ENCODE measurements at regions not wholly inside any gene's neighbourhood (a gene's known extent, or its start where the extent isn't known, plus 50 kb on each side); places are given as distances from the start of the nearest gene placed in this dataset.

DNA sequence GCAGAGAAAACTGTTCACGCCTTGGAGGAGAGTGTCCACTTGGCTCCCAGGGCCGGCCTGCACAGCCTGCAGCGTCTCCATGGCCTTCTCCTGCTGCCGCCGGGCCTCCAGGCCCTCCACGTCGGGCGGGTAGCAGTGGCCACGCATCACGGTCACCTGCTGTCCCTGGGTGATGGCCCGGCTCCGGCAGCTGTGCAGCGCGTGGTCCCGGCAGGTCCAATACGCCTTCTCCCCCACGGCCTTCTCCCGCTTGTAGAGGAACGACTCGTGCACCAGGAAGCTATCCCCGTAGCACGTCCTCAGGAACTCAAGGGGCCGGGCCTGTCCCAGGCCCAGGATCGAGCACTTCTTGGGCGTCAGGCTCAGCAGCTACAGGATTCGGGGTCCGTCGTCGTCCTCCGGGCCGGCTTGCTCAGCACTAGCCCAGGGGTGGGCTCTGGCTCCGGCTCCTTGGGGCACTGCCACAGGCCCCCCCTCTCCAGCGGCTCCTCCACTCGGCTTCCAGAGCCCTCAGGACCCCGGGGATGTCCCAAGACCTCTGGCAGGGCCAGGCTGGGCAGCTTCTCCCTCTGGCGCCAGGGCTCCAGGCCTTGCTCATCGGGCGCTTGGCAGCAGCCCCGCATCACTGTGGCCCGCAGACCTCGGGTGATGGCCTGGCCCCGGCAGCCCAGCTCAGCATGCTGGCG is 83.6 kb upstream of the FXR1 start:
- no peaks in the 10 kb centered on the region for H4K20me1 ChIP-seq (ENCODE audit: insufficient read depth, low read length)
- H3K36me3 ChIP-seq (replicated peaks; ENCODE audit: low read depth, low read length) = no peaks in the 10 kb centered on the region
- no peak for TF ChIP-seq EZH2phosphoT487 (IDR thresholded peaks at IDR 0.05; ENCODE audit: low read depth)
- TF ChIP-seq, protein P1, sequence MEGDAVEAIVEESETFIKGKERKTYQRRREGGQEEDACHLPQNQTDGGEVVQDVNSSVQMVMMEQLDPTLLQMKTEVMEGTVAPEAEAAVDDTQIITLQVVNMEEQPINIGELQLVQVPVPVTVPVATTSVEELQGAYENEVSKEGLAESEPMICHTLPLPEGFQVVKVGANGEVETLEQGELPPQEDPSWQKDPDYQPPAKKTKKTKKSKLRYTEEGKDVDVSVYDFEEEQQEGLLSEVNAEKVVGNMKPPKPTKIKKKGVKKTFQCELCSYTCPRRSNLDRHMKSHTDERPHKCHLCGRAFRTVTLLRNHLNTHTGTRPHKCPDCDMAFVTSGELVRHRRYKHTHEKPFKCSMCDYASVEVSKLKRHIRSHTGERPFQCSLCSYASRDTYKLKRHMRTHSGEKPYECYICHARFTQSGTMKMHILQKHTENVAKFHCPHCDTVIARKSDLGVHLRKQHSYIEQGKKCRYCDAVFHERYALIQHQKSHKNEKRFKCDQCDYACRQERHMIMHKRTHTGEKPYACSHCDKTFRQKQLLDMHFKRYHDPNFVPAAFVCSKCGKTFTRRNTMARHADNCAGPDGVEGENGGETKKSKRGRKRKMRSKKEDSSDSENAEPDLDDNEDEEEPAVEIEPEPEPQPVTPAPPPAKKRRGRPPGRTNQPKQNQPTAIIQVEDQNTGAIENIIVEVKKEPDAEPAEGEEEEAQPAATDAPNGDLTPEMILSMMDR (IDR thresholded peaks at IDR 0.05; ENCODE audit: low read depth, low read length) = no peak
- no peak overlapping the region for H3K4me3 ChIP-seq (ENCODE audit: low read length)
- no peak overlapping the region for H3K9ac ChIP-seq (ENCODE audit: low read length)
- no peaks in the 10 kb centered on the region for H3K27me3 ChIP-seq (ENCODE audit: low read depth, low read length)
- no peaks in the 10 kb centered on the region for H3K79me2 ChIP-seq (ENCODE audit: low read length)
- H2AFZ ChIP-seq (ENCODE audit: low read depth, low read length) = no peak overlapping the region
- no peaks in the 10 kb centered on the region for H3K4me1 ChIP-seq (ENCODE audit: low read length)
- no peak overlapping the region for H3K4me2 ChIP-seq (ENCODE audit: low read length)
- no peak overlapping the region for H3K27ac ChIP-seq (ENCODE audit: low read length)
- H3K9me3 ChIP-seq (ENCODE audit: insufficient read depth, low read length) = no peaks in the 10 kb centered on the region

DNA sequence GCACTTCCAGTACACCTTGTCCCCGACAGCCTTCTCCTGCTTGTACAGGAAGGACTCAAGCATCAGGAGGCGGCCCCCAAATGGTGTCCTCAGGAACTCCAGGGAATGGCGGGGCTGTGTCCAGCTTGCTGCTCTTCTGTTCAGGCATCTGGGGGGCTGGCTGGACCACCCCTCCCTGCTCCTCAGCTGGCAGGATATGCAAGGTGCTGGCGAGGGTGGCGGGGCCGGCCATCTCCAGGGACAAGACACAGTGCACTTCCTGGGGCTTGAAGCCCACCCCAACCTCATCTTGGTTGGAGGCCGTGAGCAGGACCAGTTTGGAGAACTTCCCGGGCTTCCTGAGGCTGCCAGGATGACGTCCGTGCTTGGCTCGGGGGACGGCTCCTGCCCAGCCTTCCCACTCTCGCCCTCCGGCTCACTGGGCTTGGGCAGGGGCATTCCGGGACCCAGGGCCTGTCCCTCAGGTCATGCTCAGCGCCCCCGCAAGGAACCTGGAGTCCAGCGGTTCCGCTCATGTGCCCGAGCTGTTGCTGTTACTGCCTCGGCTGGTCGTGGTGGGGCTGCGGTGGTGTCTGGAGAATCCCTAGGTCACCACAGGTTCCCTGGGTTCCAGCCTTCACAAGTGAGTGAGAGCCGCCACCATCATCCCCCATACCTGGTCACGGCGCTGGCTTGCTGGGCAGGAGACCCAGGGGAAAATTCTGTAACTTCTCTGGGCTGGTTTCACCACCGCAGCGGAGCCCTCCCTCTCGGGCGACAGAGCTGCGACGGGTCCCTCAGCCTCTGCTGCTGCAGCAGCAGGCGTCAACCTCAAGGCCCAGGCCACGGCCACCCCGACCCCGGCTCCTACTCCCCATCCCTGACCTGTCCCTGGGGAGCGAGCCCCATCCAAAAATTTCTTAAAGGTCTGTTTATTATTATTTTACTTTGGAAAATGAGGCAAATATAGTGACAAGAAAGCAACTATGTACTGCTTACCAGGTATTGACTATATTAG is 82.8 kb upstream of the FXR1 start:
- no peaks in the 10 kb centered on the region for H3K9me3 ChIP-seq (ENCODE audit: insufficient read depth, low read length)
- H3K36me3 ChIP-seq (replicated peaks; ENCODE audit: low read depth, low read length) = no peaks in the 10 kb centered on the region
- no peak overlapping the region for H3K9ac ChIP-seq (ENCODE audit: low read length)
- H3K27me3 ChIP-seq (ENCODE audit: low read depth, low read length) = no peaks in the 10 kb centered on the region
- H3K4me1 ChIP-seq (ENCODE audit: low read length) = no peaks in the 10 kb centered on the region
- no peaks in the 10 kb centered on the region for H3K79me2 ChIP-seq (ENCODE audit: low read length)
- H3K4me3 ChIP-seq (ENCODE audit: low read length) = no peak overlapping the region
- TF ChIP-seq EZH2phosphoT487 (IDR thresholded peaks at IDR 0.05; ENCODE audit: low read depth) = no peak
- H3K4me2 ChIP-seq (ENCODE audit: low read length) = no peak overlapping the region
- H3K27ac ChIP-seq (ENCODE audit: low read length) = no peak overlapping the region
- no peaks in the 10 kb centered on the region for H4K20me1 ChIP-seq (ENCODE audit: insufficient read depth, low read length)
- no peak overlapping the region for H2AFZ ChIP-seq (ENCODE audit: low read depth, low read length)

DNA sequence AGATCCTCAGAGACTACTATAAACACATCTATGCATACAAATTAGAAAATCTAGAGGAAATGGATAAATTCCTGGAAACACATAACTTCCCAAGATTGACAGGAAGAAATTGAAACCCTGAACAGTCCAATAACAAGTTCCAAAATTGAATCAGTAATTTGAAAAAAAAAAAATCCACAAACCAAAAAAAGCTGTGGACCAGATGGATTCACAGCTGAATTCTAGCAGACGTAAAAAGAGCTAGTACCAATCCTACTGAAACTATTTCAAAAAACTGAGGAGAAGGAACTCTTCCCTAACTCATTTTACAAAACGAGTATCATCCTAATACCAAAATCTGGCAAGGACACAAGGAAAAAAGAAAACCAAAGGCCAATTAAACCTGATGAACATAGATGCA is 77.0 kb upstream of the FXR1 start:
- Histone ChIP-seq H3K9ac (ENCODE audit: low read length) (no peak overlapping the region), H4K20me1 (ENCODE audit: insufficient read depth, low read length) (no peaks in the 10 kb centered on the region), H3K4me2 (ENCODE audit: low read length) (no peak overlapping the region), H3K4me3 (ENCODE audit: low read length) (no peak overlapping the region), H3K27ac (ENCODE audit: low read length) (no peak overlapping the region), H3K36me3 (replicated peaks; ENCODE audit: low read depth, low read length) (no peaks in the 10 kb centered on the region), H2AFZ (ENCODE audit: low read depth, low read length) (no peak overlapping the region), H3K9me3 (ENCODE audit: insufficient read depth, low read length) (no peaks in the 10 kb centered on the region), H3K79me2 (ENCODE audit: low read length) (no peaks in the 10 kb centered on the region), H3K27me3 (ENCODE audit: low read depth, low read length) (no peaks in the 10 kb centered on the region), H3K4me1 (ENCODE audit: low read length) (no peaks in the 10 kb centered on the region)
- TF ChIP-seq, protein P1 (IDR thresholded peaks at IDR 0.05; ENCODE audit: low read depth, low read length) = no peak
- no peak for TF ChIP-seq EZH2phosphoT487 (IDR thresholded peaks at IDR 0.05; ENCODE audit: low read depth)

GRCh38 chr3:180836766-180837165 is 75.7 kb upstream of the FXR1 start:
- Histone ChIP-seq H3K27me3 (ENCODE audit: low read depth, low read length) (no peaks in the 10 kb centered on the region), H3K9ac (ENCODE audit: low read length) (no peak overlapping the region), H3K79me2 (ENCODE audit: low read length) (no peaks in the 10 kb centered on the region), H3K4me2 (ENCODE audit: low read length) (no peak overlapping the region), H3K36me3 (replicated peaks; ENCODE audit: low read depth, low read length) (no peaks in the 10 kb centered on the region), H3K4me1 (ENCODE audit: low read length) (no peaks in the 10 kb centered on the region), H3K27ac (ENCODE audit: low read length) (no peak overlapping the region), H4K20me1 (ENCODE audit: insufficient read depth, low read length) (no peaks in the 10 kb centered on the region), H3K9me3 (ENCODE audit: insufficient read depth, low read length) (no peaks in the 10 kb centered on the region), H2AFZ (ENCODE audit: low read depth, low read length) (no peak overlapping the region), H3K4me3 (ENCODE audit: low read length) (no peak overlapping the region)
- TF ChIP-seq, protein P1 (IDR thresholded peaks at IDR 0.05; ENCODE audit: low read depth, low read length) = no peak
- no peak for TF ChIP-seq EZH2phosphoT487 (IDR thresholded peaks at IDR 0.05; ENCODE audit: low read depth)
